ENCODE measurements at regions not wholly inside any gene's neighbourhood (a gene's known extent, or its start where the extent isn't known, plus 50 kb on each side); places are given as distances from the start of the nearest gene placed in this dataset.

GRCh38 chr1:29876441-29876840 lies 640.1 kb downstream of the PTPRU start:
- Histone ChIP-seq H3K9me3 (no peaks in the 10 kb centered on the region), H3K27me3 (no peaks in the 10 kb centered on the region), H3K27ac (no peak overlapping the region), H3K4me3 (no peak overlapping the region), H3K4me1 (no peaks in the 10 kb centered on the region), H3K36me3 (no peaks in the 10 kb centered on the region)
- no peak for TF ChIP-seq CTCF (IDR thresholded peaks at IDR 0.05)
- no peak for TF ChIP-seq EP300 (IDR thresholded peaks at IDR 0.05)
- DNase-seq (ENCODE audit: low spot score in 2 of 2): no peak
- WGBS, 2 donors: 88 to 93% methylated on average over 6 of the region's 6 CpGs

DNA sequence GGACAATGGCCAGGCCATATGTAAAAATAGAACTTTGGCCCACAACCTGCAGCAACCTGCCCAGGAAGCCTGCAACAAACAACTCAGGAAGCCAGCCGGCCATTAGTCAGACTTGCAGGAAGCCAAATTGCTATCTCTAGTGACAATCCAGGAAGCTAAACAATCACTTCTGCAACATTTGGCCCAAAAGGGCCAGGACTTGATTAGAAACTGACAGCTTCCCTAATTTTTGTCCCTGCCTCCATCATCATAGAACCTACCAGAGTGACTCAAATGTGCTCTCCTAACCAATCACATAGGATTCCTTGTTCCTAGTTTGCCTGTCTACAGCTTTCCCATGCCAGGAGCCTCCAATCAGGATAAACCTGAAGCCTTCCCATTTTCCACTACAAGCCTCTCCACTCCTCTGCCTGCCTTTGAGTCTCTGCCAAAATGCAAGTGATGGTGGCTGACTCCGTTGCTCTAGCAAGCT lies 639.3 kb downstream of the PTPRU start:
- WGBS, 2 donors: 20 to 27% methylated on average over 2 of the region's 2 CpGs
- H3K9me3 ChIP-seq: no peaks in the 10 kb centered on the region
- no peak for TF ChIP-seq EP300 (IDR thresholded peaks at IDR 0.05)
- TF ChIP-seq CTCF (IDR thresholded peaks at IDR 0.05): no peak
- no peak for TF ChIP-seq POLR2A (IDR thresholded peaks at IDR 0.05)
- no peaks in the 10 kb centered on the region for H3K36me3 ChIP-seq
- no peak overlapping the region for H3K27ac ChIP-seq
- H3K4me3 ChIP-seq: no peak overlapping the region
- no peak for DNase-seq (ENCODE audit: low spot score in 2 of 2)
- H3K27me3 ChIP-seq: no peaks in the 10 kb centered on the region
- no peaks in the 10 kb centered on the region for H3K4me1 ChIP-seq

GRCh38 chr1:29870621-29871020 lies 634.3 kb downstream of the PTPRU start:
- no peaks in the 10 kb centered on the region for H3K36me3 ChIP-seq
- TF ChIP-seq CTCF (IDR thresholded peaks at IDR 0.05) (no peak), EP300 (IDR thresholded peaks at IDR 0.05) (no peak), POLR2A (IDR thresholded peaks at IDR 0.05) (no peak)
- no peak for DNase-seq (ENCODE audit: low spot score in 2 of 2)
- no peaks in the 10 kb centered on the region for H3K9me3 ChIP-seq
- H3K4me1 ChIP-seq: no peaks in the 10 kb centered on the region
- WGBS, 2 donors: 83 to 100% methylated on average over 3 of the region's 3 CpGs
- no peak overlapping the region for H3K4me3 ChIP-seq
- no peak overlapping the region for H3K27ac ChIP-seq
- H3K27me3 ChIP-seq: no peaks in the 10 kb centered on the region

DNA sequence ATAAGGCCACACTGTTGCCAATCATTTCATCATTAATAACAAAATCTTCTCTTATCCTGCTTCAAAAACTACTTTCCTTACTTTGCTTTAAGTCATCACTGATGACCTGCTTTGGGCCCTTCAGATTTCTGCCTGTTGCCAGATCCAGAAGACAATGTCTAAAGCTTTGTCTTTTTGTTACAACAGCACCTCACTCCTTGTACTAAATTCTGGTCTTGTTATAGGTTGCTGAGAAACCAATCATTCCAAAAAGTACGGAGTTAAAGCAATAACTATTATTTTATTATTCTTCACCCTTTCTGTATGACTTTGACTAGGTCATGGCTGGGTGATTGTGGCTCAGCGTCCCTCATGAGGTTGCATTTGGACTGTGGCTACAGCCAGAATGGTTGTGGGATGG lies 633.5 kb downstream of the PTPRU start:
- WGBS, 2 donors: 61 to 88% methylated on average over 2 of the region's 2 CpGs
- DNase-seq (ENCODE audit: low spot score in 2 of 2): no peak
- no peak overlapping the region for H3K27ac ChIP-seq
- TF ChIP-seq EP300 (IDR thresholded peaks at IDR 0.05) (no peak), CTCF (IDR thresholded peaks at IDR 0.05) (no peak)
- no peak overlapping the region for H3K4me3 ChIP-seq
- H3K36me3 ChIP-seq: no peaks in the 10 kb centered on the region
- H3K9me3 ChIP-seq: no peaks in the 10 kb centered on the region
- H3K27me3 ChIP-seq: no peaks in the 10 kb centered on the region
- no peaks in the 10 kb centered on the region for H3K4me1 ChIP-seq

- no peak for DNase-seq (ENCODE audit: low spot score in 2 of 2)
- H3K9me3 ChIP-seq: no peaks in the 10 kb centered on the region
- no peak overlapping the region for H3K4me3 ChIP-seq
- H3K36me3 ChIP-seq: no peaks in the 10 kb centered on the region
- H3K4me1 ChIP-seq: no peaks in the 10 kb centered on the region
- TF ChIP-seq CTCF (IDR thresholded peaks at IDR 0.05) (no peak), EP300 (IDR thresholded peaks at IDR 0.05) (no peak), POLR2A (IDR thresholded peaks at IDR 0.05) (no peak)
- no peak overlapping the region for H3K27ac ChIP-seq
- no peaks in the 10 kb centered on the region for H3K27me3 ChIP-seq
- WGBS, 2 donors: 67 to 77% methylated on average over 6 of the region's 6 CpGs
Observed at GRCh38 chr1:29868944-29869343, 632.6 kb downstream of the PTPRU start.
